ENCODE measurements at regions not wholly inside any gene's neighbourhood (a gene's known extent, or its start where the extent isn't known, plus 50 kb on each side); places are given as distances from the start of the nearest gene placed in this dataset.

DNA sequence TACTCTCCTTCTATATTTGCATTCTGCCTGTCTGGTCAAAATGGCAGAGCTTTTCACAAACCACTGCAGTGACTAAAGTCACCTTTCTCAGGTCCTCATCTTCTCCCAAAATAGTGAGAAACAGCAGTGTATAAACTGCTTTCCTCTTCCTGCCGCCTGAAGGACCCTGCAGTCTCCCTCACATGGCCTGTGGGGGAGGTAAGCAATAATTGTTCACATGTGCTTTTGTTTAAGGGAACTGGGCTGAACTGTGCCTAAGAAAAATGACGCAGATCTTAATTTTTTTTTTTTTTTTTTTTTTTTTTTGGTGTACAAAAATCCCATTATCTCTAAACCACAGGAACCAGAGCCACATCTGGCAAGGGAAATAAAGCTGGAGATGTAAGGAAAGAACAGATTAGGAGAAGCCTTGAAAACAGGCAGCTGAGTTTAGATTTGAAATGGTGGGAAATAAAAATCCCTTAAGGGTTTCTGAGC, 131.7 kb upstream of the VLDLR start:
- no peak overlapping the region for H3K4me3 Mint-ChIP-seq (ENCODE audit: unreplicated experiment)
- TF ChIP-seq, protein P1, sequence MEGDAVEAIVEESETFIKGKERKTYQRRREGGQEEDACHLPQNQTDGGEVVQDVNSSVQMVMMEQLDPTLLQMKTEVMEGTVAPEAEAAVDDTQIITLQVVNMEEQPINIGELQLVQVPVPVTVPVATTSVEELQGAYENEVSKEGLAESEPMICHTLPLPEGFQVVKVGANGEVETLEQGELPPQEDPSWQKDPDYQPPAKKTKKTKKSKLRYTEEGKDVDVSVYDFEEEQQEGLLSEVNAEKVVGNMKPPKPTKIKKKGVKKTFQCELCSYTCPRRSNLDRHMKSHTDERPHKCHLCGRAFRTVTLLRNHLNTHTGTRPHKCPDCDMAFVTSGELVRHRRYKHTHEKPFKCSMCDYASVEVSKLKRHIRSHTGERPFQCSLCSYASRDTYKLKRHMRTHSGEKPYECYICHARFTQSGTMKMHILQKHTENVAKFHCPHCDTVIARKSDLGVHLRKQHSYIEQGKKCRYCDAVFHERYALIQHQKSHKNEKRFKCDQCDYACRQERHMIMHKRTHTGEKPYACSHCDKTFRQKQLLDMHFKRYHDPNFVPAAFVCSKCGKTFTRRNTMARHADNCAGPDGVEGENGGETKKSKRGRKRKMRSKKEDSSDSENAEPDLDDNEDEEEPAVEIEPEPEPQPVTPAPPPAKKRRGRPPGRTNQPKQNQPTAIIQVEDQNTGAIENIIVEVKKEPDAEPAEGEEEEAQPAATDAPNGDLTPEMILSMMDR (IDR thresholded peaks at IDR 0.05), result no peak
- H3K36me3 Mint-ChIP-seq (ENCODE audit: unreplicated experiment), result no peaks in the 10 kb centered on the region
- no peaks in the 10 kb centered on the region for H3K9me3 Mint-ChIP-seq (ENCODE audit: unreplicated experiment)
- H3K4me1 Mint-ChIP-seq (ENCODE audit: unreplicated experiment), result peaks cover 17% of the 10 kb centered on the region
- peak overlapping the region; percentile 74 for H3K27ac Mint-ChIP-seq (ENCODE audit: unreplicated experiment)
- H3K27me3 Mint-ChIP-seq (ENCODE audit: unreplicated experiment), result no peaks in the 10 kb centered on the region
- DNase-seq (ENCODE audit: extremely low spot score, unreplicated experiment), result no peak

GRCh38 chr9:2492161-2492560, 129.4 kb upstream of the VLDLR start:
- H3K4me1 Mint-ChIP-seq (ENCODE audit: unreplicated experiment), result peaks cover 17% of the 10 kb centered on the region
- no peaks in the 10 kb centered on the region for H3K36me3 Mint-ChIP-seq (ENCODE audit: unreplicated experiment)
- no peaks in the 10 kb centered on the region for H3K9me3 Mint-ChIP-seq (ENCODE audit: unreplicated experiment)
- TF ChIP-seq, protein P1 (IDR thresholded peaks at IDR 0.05), result no peak
- no peak overlapping the region for H3K27ac Mint-ChIP-seq (ENCODE audit: unreplicated experiment)
- H3K4me3 Mint-ChIP-seq (ENCODE audit: unreplicated experiment), result no peak overlapping the region
- DNase-seq (ENCODE audit: extremely low spot score, unreplicated experiment), result no peak
- no peaks in the 10 kb centered on the region for H3K27me3 Mint-ChIP-seq (ENCODE audit: unreplicated experiment)

DNA sequence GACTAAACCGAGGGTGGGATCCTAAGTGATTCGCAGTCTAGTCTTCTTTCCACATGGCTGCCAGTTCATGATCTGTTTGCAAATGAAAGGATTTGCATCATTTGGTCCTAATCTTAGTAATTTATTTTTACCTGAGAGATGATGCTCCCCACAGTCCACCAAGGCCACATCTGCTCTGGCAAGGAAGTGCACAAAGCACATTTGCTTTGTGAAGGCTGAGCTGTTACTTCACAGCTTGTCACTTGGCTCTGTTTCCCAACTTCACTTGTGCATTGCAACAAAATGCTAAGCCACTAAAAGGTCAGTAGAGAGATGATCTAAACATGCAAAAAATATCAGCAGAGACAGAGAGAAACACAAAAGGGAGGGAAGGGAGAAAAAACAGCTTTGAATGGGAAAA, 128.5 kb upstream of the VLDLR start:
- no peaks in the 10 kb centered on the region for H3K27me3 Mint-ChIP-seq (ENCODE audit: unreplicated experiment)
- H3K4me1 Mint-ChIP-seq (ENCODE audit: unreplicated experiment), result peaks cover 17% of the 10 kb centered on the region
- no peak overlapping the region for H3K4me3 Mint-ChIP-seq (ENCODE audit: unreplicated experiment)
- no peaks in the 10 kb centered on the region for H3K9me3 Mint-ChIP-seq (ENCODE audit: unreplicated experiment)
- no peak overlapping the region for H3K27ac Mint-ChIP-seq (ENCODE audit: unreplicated experiment)
- TF ChIP-seq, protein P1 (IDR thresholded peaks at IDR 0.05), result no peak
- no peaks in the 10 kb centered on the region for H3K36me3 Mint-ChIP-seq (ENCODE audit: unreplicated experiment)
- no peak for DNase-seq (ENCODE audit: extremely low spot score, unreplicated experiment)

DNA sequence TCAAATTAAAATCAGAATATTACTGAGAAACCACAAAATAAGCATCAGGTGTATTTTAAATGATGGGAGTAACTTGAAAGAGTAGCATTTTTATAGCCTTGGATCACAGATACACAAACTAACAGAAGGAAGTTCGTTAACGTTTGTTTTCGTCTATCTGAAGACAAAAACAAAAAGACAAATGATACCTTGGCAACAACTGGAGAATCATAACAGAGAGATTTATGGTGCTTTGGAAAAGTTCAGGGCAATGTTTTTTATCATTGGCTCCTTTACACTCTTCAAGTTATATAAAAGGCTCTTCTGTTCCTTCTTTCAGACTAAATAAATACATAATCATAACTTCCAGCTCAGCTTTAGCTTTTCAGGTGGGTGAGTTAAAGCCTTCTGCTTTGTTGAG, 128.1 kb upstream of the VLDLR start:
- Mint-ChIP-seq H3K27ac (ENCODE audit: unreplicated experiment) (no peak overlapping the region), H3K4me1 (ENCODE audit: unreplicated experiment) (peaks cover 17% of the 10 kb centered on the region)

DNA sequence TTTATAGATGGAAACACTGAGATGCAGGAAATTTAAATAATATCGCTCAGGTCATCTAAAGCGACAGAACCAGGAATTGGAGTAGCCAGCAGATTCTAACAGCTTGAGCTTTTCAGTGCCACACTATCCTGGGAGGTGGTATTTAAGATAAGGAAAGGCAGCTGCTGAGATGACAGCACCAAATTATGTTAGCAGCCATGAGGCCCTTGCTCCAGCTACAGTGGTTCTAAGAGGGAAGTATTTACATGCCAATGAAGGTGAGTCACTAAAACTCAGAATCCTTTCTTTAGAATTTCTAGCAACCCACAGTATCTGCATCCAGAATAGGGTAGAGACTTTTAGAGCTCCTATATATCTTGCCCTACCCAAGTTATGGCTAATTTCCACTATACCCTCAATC, 127.0 kb upstream of the VLDLR start:
- Mint-ChIP-seq H3K27ac (ENCODE audit: unreplicated experiment) (no peak overlapping the region), H3K4me1 (ENCODE audit: unreplicated experiment) (peaks cover 15% of the 10 kb centered on the region), H3K27me3 (ENCODE audit: unreplicated experiment) (no peaks in the 10 kb centered on the region), H3K36me3 (ENCODE audit: unreplicated experiment) (no peaks in the 10 kb centered on the region), H3K9me3 (ENCODE audit: unreplicated experiment) (no peaks in the 10 kb centered on the region), H3K4me3 (ENCODE audit: unreplicated experiment) (no peak overlapping the region)
- TF ChIP-seq, protein P1 (IDR thresholded peaks at IDR 0.05), result no peak
- no peak for DNase-seq (ENCODE audit: extremely low spot score, unreplicated experiment)

More for the DNA sequence above, 128.1 kb upstream of the VLDLR start:
- Mint-ChIP-seq H3K4me3 (ENCODE audit: unreplicated experiment) (no peak overlapping the region), H3K9me3 (ENCODE audit: unreplicated experiment) (no peaks in the 10 kb centered on the region), H3K27me3 (ENCODE audit: unreplicated experiment) (no peaks in the 10 kb centered on the region), H3K36me3 (ENCODE audit: unreplicated experiment) (no peaks in the 10 kb centered on the region)
- TF ChIP-seq, protein P1 (IDR thresholded peaks at IDR 0.05), result no peak
- DNase-seq (ENCODE audit: extremely low spot score, unreplicated experiment), result no peak

All from osteocyte (in vitro differentiated cells).